ENCODE measurements at regions not wholly inside any gene's neighbourhood (a gene's known extent, or its start where the extent isn't known, plus 50 kb on each side); places are given as distances from the start of the nearest gene placed in this dataset.

DNA sequence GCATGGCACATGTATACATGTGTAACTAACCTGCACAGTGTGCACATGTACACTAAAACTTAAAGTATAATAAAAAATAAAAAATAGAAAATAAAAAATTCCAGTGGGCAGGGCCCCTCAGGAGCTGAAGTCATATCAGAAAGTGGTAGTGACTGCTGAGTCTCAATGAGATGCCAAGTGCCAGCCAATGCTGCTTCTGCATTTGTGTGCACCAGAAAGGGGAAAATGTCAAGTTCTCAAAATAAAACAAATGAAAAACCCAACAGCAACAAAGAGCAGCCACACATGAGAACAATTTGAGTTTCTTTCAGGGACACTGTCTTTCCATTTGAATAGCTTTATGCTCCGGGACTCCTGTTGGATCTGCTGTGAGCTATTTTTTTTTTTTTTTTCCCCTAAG is 117.2 kb upstream of the CCDC112 start (continued):
- no peak for TF ChIP-seq SMC3 (IDR thresholded peaks at IDR 0.05; ENCODE audit: low read depth, low read length)

DNA sequence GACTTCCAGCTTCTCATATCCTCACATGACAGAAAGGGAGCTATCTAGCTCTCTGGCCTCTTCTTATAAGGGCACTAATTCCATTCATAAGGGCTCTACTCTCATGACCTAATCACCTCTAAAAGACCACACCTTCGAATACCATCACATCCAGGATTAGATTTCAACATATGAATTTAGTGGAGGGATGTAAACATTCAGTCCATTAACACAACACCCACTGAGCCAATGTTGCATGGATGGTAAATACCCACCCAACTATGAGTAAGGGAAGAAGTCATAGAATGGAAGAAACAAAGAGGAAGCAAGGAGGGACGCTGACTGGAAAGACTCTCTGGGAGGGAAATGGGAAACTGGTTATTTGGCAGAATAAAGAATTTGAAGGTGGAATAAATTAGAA is 112.6 kb upstream of the CCDC112 start:
- Histone ChIP-seq H2BK15ac (ENCODE audit: low read depth, low read length) (no peak overlapping the region; the same call in 2 of the 3 replicates), H3K27me3 (ENCODE audit: control insufficient read depth, insufficient read depth, low read length) (no peaks in the 10 kb centered on the region), H2BK5ac (ENCODE audit: low read depth, low read length, poor library complexity, severe bottlenecking) (no peak overlapping the region), H4K20me1 (ENCODE audit: insufficient read depth, low read length) (no peaks in the 10 kb centered on the region), H3K23ac (ENCODE audit: low read depth, low read length) (no peak overlapping the region), H4K91ac (ENCODE audit: insufficient read depth, low read depth, low read length) (no peak overlapping the region), H2BK120ac (ENCODE audit: low read depth, low read length) (no peak overlapping the region), H3K18ac (ENCODE audit: low read depth, low read length) (no peak overlapping the region), H3K4me3 (ENCODE audit: insufficient read depth, low read depth, low read length) (no peak overlapping the region), H4K8ac (ENCODE audit: low read depth in 2 of 2, low read length in 2 of 2) (no peak overlapping the region), H2AK5ac (ENCODE audit: low read depth, low read length) (no peak overlapping the region), H3K9me3 (ENCODE audit: control insufficient read depth, insufficient read depth, low read length) (no peaks in the 10 kb centered on the region), H3K4ac (ENCODE audit: low read depth, low read length) (no peak overlapping the region), H3K9me1 (ENCODE audit: insufficient read depth, low read length) (0 out of 2 replicates have a peak, but pooled peaks cover 1% of the 10 kb centered on the region), H3K4me1 (ENCODE audit: control insufficient read depth, insufficient read depth, low read length) (peaks cover 1% of the 10 kb centered on the region), H3K56ac (ENCODE audit: extremely low read depth, insufficient read depth, low read length) (no peak overlapping the region), H3K36me3 (ENCODE audit: control insufficient read depth, insufficient read depth, low read length) (no peaks in the 10 kb centered on the region), H3K27ac (ENCODE audit: insufficient read depth, low read length) (no peak overlapping the region), H3K4me2 (ENCODE audit: low read depth, low read length) (no peak overlapping the region), H3K9ac (ENCODE audit: low read depth, low read length) (no peak overlapping the region), H2AFZ (replicated peaks; ENCODE audit: low read length, poor library complexity) (no peak overlapping the region), H3K14ac (replicated peaks; ENCODE audit: low read depth, low read length) (no peak overlapping the region), H4K5ac (ENCODE audit: low read depth, low read length) (no peak overlapping the region), H2AK9ac (replicated peaks; ENCODE audit: low read depth, low read length, poor library complexity) (no peak overlapping the region), H2BK20ac (ENCODE audit: low read depth, low read length) (no peak overlapping the region), H3K79me1 (ENCODE audit: low read depth in 1 of 2, low read length in 2 of 2) (no peaks in the 10 kb centered on the region)
- DNase-seq, result no peak
- intact Hi-C loops (cut with micrococcal nuclease) (no loop called here), in situ Hi-C loops (cut with MboI; ENCODE audit: low sequenced_read_pairs) (no loop called here), dilution Hi-C loops (cut with HindIII; ENCODE audit: low sequenced_read_pairs, unreplicated experiment) (no loop called here)
- ChIA-PET POLR2A (ENCODE audit: unreplicated experiment) (no interaction called here), CTCF (no interaction called here)
- no peak for ATAC-seq (ENCODE audit: low read depth)
- WGBS, 2 experiments (ENCODE audit: extremely low coverage in 2 of 2, insufficient read length in 1 of 2), result no CpG with 5 or more reads among the region's 2 CpGs
- TF ChIP-seq RAD21 (IDR thresholded peaks at IDR 0.05; ENCODE audit: low read length) (no peak), FOS (IDR thresholded peaks at IDR 0.05; ENCODE audit: low read depth, low read length) (no peak), CEBPB (IDR thresholded peaks at IDR 0.05; ENCODE audit: low read depth, low read length) (no peak), POLR2A (IDR thresholded peaks at IDR 0.05; ENCODE audit: low read depth, low read length) (no peak), MXI1 (IDR thresholded peaks at IDR 0.05; ENCODE audit: borderline replicate concordance, low read depth, low read length) (no peak), RFX5 (IDR thresholded peaks at IDR 0.05; ENCODE audit: low read depth, low read length) (no peak), NFE2L2 (IDR thresholded peaks at IDR 0.05; ENCODE audit: low read depth, low read length) (no peak), SMC3 (IDR thresholded peaks at IDR 0.05; ENCODE audit: low read depth, low read length) (no peak), RCOR1 (IDR thresholded peaks at IDR 0.05; ENCODE audit: insufficient replicate concordance, low read length) (no peak), CHD1 (IDR thresholded peaks at IDR 0.05; ENCODE audit: low read depth, low read length) (no peak), MAFK (IDR thresholded peaks at IDR 0.05; ENCODE audit: low read depth, low read length) (no peak), BHLHE40 (IDR thresholded peaks at IDR 0.05; ENCODE audit: low read depth, low read length) (no peak), MAZ (IDR thresholded peaks at IDR 0.05; ENCODE audit: borderline replicate concordance, low read depth, low read length) (no peak)
- TF ChIP-seq, protein P1, sequence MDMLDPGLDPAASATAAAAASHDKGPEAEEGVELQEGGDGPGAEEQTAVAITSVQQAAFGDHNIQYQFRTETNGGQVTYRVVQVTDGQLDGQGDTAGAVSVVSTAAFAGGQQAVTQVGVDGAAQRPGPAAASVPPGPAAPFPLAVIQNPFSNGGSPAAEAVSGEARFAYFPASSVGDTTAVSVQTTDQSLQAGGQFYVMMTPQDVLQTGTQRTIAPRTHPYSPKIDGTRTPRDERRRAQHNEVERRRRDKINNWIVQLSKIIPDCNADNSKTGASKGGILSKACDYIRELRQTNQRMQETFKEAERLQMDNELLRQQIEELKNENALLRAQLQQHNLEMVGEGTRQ (IDR thresholded peaks at IDR 0.05; ENCODE audit: low read depth, low read length), result no peak
- TF ChIP-seq, protein P2, sequence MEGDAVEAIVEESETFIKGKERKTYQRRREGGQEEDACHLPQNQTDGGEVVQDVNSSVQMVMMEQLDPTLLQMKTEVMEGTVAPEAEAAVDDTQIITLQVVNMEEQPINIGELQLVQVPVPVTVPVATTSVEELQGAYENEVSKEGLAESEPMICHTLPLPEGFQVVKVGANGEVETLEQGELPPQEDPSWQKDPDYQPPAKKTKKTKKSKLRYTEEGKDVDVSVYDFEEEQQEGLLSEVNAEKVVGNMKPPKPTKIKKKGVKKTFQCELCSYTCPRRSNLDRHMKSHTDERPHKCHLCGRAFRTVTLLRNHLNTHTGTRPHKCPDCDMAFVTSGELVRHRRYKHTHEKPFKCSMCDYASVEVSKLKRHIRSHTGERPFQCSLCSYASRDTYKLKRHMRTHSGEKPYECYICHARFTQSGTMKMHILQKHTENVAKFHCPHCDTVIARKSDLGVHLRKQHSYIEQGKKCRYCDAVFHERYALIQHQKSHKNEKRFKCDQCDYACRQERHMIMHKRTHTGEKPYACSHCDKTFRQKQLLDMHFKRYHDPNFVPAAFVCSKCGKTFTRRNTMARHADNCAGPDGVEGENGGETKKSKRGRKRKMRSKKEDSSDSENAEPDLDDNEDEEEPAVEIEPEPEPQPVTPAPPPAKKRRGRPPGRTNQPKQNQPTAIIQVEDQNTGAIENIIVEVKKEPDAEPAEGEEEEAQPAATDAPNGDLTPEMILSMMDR (conservative IDR thresholded peaks at IDR 0.05; ENCODE audit: low read depth, low read length), result no peak
- TF ChIP-seq, protein P3, sequence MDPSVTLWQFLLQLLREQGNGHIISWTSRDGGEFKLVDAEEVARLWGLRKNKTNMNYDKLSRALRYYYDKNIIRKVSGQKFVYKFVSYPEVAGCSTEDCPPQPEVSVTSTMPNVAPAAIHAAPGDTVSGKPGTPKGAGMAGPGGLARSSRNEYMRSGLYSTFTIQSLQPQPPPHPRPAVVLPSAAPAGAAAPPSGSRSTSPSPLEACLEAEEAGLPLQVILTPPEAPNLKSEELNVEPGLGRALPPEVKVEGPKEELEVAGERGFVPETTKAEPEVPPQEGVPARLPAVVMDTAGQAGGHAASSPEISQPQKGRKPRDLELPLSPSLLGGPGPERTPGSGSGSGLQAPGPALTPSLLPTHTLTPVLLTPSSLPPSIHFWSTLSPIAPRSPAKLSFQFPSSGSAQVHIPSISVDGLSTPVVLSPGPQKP (IDR thresholded peaks at IDR 0.05; ENCODE audit: borderline replicate concordance, low read depth, low read length), result no peak
- BruUV-seq (replicated peaks), result no TSS peak

All from IMR-90 (cell line).